DND-41 (cell line): ENCODE measurements at regions not wholly inside any gene's neighbourhood (a gene's known extent, or its start where the extent isn't known, plus 50 kb on each side); places are given as distances from the start of the nearest gene placed in this dataset.

Source experiments
- CTCF ChIP-seq: IDR thresholded peaks from 2 replicates; pipeline ENCODE4 v1.5.1; 2012; ENCODE audit warnings: borderline replicate concordance, low read length, moderate library complexity, mild to moderate bottlenecking; ENCODE audit not compliant: poor library complexity, severe bottlenecking; ENCODE audit errors: extremely low read depth
- EZH2 ChIP-seq: IDR thresholded peaks from 3 replicates; pipeline ENCODE4 v1.6.1; 2012; ENCODE audit warnings: borderline replicate concordance, low read depth, mild to moderate bottlenecking, moderate library complexity, low read length, inconsistent platforms; ENCODE audit not compliant: severe bottlenecking

- no peak for TF ChIP-seq CTCF
- no peak for TF ChIP-seq EZH2
Measured at GRCh38 chr4:11620861-11621260, 192.2 kb upstream of the HS3ST1 start.
